ENCODE measurements at regions not wholly inside any gene's neighbourhood (a gene's known extent, or its start where the extent isn't known, plus 50 kb on each side); places are given as distances from the start of the nearest gene placed in this dataset.

DNA sequence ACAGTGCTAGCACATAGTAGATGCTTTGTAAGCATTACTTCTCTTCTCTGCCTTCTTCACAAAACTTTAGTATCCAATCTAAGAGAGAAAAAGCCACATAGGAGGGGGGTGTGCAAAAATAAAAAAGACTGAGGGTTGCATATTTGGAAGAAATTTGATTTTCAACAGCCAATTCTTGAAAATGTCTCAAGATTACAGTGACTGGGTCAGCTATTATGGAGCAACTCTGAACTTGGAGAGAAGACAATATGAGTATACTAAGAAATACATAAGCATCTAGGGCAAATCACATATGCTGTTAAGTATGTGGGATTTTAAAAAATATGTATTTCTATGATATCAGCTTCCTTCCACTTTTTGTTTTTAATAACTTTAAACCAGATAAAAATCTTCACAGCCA lies 196.6 kb upstream of the GOLIM4 start:
- CTCF ChIA-PET (ENCODE audit: low intra/inter-chr PET ratio, low total read pairs) = no interaction called here
- Histone ChIP-seq H3K9ac (ENCODE audit: insufficient read depth, low read depth, low read length) (no peak overlapping the region), H3K4me3 (replicated peaks in 1 of 3; ENCODE audit: insufficient read depth in 1 of 3, low read depth in 2 of 3, low read length in 3 of 3) (no peak overlapping the region), H3K4me1 (ENCODE audit: insufficient read depth, low read length) (no peaks in the 10 kb centered on the region), H2AFZ (ENCODE audit: low read length) (no peak overlapping the region), H3K79me2 (ENCODE audit: insufficient read depth, low read length) (no peaks in the 10 kb centered on the region), H3K27me3 (ENCODE audit: control insufficient read depth in 1 of 2, insufficient read depth in 2 of 2, low read length in 2 of 2) (no peaks in the 10 kb centered on the region), H3K4me2 (ENCODE audit: low read depth, low read length) (no peak overlapping the region), H3K27ac (ENCODE audit: extremely low read length, insufficient read depth, low read length) (no peak overlapping the region), H3K9me3 (ENCODE audit: low read length) (no peaks in the 10 kb centered on the region), H4K20me1 (ENCODE audit: insufficient read depth, low read length) (no peaks in the 10 kb centered on the region), H3K36me3 (replicated peaks in 1 of 2; ENCODE audit: control insufficient read depth in 1 of 2, insufficient read depth in 2 of 2, low read length in 2 of 2) (no peaks in the 10 kb centered on the region)
- DNase-seq (ENCODE audit: low spot score) = no peak
- intact Hi-C loops (cut with micrococcal nuclease; ENCODE audit: unreplicated experiment) (no loop called here), in situ Hi-C loops (cut with HindIII; ENCODE audit: extremely low pct_ligation_motif_present, low pct_unique_long_range_greater_than_20kb) (no loop called here)
- no peak for ATAC-seq
- no peak for FAIRE-seq
- POLR2A ChIA-PET = no interaction called here
- TF ChIP-seq RBFOX2 (IDR thresholded peaks at IDR 0.05; ENCODE audit: low read depth, low read length) (no peak), MEIS1 (CRISPR knock-in tag; IDR thresholded peaks at IDR 0.05; ENCODE audit: borderline replicate concordance) (no peak)
- no TSS peak for BruUV-seq (replicated peaks)

DNA sequence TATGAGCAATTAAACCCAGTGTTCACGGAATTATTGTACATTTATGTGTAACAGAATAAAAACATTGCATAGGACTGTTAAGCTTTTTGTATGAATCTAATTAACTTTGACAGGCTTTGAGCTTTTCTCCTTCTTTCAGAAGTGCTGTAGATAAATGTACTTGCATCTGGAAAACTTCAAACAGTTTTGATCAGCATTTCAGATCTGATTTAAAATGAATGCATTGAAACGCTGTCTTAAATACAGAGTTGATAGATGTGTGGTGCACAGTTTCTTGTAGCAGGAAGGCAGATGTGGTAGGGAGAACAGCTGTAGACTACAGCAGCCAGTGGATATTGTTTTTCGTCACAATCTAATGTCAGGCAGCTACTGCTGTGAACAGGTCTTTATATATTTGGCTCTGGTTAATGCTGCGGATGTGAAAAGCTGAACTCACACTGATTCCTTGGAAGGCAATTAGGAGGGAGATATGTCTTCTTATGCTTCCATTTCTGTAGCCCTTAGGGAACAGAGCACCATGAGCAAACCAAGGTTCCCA lies 193.8 kb upstream of the GOLIM4 start:
- no peak for FAIRE-seq
- Histone ChIP-seq H2AFZ (ENCODE audit: low read length) (no peak overlapping the region), H3K79me2 (ENCODE audit: insufficient read depth, low read length) (no peaks in the 10 kb centered on the region), H3K9ac (ENCODE audit: insufficient read depth, low read depth, low read length) (no peak overlapping the region), H3K36me3 (replicated peaks in 1 of 2; ENCODE audit: control insufficient read depth in 1 of 2, insufficient read depth in 2 of 2, low read length in 2 of 2) (no peaks in the 10 kb centered on the region), H3K4me2 (ENCODE audit: low read depth, low read length) (no peak overlapping the region), H3K4me3 (replicated peaks in 1 of 3; ENCODE audit: insufficient read depth in 1 of 3, low read depth in 2 of 3, low read length in 3 of 3) (no peak overlapping the region), H3K9me3 (ENCODE audit: low read length) (no peaks in the 10 kb centered on the region), H3K4me1 (ENCODE audit: insufficient read depth, low read length) (no peaks in the 10 kb centered on the region), H3K27ac (ENCODE audit: extremely low read length, insufficient read depth, low read length) (no peak overlapping the region), H4K20me1 (ENCODE audit: insufficient read depth, low read length) (no peaks in the 10 kb centered on the region), H3K27me3 (ENCODE audit: control insufficient read depth in 1 of 2, insufficient read depth in 2 of 2, low read length in 2 of 2) (peaks cover 0 to 1% of the 10 kb centered on the region in 2 experiments; a peak in 1 of 5 replicates)
- ChIA-PET POLR2A (no interaction called here), CTCF (ENCODE audit: low intra/inter-chr PET ratio, low total read pairs) (no interaction called here)
- no TSS peak for BruUV-seq (replicated peaks)
- in situ Hi-C loops (cut with HindIII; ENCODE audit: extremely low pct_ligation_motif_present, low pct_unique_long_range_greater_than_20kb) = no loop called here
- WGBS (ENCODE audit: low lambda C conversion rate) = 1% methylated on average over 4 of the region's 4 CpGs
- no peak for DNase-seq (ENCODE audit: low spot score)
- TF ChIP-seq, protein P1, sequence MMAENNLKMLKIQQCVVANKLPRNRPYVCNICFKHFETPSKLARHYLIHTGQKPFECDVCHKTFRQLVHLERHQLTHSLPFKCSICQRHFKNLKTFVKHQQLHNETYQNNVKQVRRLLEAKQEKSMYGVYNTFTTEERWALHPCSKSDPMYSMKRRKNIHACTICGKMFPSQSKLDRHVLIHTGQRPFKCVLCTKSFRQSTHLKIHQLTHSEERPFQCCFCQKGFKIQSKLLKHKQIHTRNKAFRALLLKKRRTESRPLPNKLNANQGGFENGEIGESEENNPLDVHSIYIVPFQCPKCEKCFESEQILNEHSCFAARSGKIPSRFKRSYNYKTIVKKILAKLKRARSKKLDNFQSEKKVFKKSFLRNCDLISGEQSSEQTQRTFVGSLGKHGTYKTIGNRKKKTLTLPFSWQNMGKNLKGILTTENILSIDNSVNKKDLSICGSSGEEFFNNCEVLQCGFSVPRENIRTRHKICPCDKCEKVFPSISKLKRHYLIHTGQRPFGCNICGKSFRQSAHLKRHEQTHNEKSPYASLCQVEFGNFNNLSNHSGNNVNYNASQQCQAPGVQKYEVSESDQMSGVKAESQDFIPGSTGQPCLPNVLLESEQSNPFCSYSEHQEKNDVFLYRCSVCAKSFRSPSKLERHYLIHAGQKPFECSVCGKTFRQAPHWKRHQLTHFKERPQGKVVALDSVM (CRISPR knock-in tag; IDR thresholded peaks at IDR 0.05) = no peak
- no peak for TF ChIP-seq RARG (CRISPR knock-in tag; IDR thresholded peaks at IDR 0.05; ENCODE audit: low read depth)
- TF ChIP-seq CENPX (CRISPR knock-in tag; IDR thresholded peaks at IDR 0.05) = no peak
- no peak for TF ChIP-seq NFIC (IDR thresholded peaks at IDR 0.05; ENCODE audit: low read length)
- no peak for TF ChIP-seq NFE2L2 (IDR thresholded peaks at IDR 0.05; ENCODE audit: low read length)
- intact Hi-C loops (cut with micrococcal nuclease; ENCODE audit: unreplicated experiment) = no loop called here
- no peak for ATAC-seq
